Stimulated activated CD8-positive, alpha-beta memory T cell treated with anti-CD3 and anti-CD28 coated beads, Interleukin-15, amount 100 ng/mL, for 4 hours (primary cell): ENCODE measurements at regions not wholly inside any gene's neighbourhood (a gene's known extent, or its start where the extent isn't known, plus 50 kb on each side); places are given as distances from the start of the nearest gene placed in this dataset.

ENCODE experiments used
- DNase-seq, 2 donors: peaks; one replicate each; pipeline ENCODE4 v3.0.0-alpha.2; 2020; ENCODE audit warnings: low read depth in 2 of 2

DNA sequence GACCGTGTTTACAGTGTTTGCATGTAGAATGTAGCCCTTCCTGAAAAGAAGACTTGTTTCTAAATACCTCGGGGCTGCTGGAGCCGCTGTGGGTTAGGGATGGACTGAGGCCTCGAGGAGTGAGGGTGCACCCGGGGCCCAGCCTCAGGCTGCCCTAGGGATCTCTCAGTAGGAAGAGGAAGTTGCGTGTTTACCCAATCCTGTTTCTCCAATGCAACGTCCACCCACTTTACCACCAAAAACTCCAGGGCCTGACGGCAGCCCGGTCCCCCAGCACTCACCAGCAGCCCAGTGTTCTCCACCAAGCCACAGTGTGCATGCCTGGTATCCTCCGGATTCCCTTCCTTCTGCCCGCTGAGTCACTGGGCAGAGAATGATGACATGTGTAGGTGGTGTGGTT lies 255.8 kb downstream of the GLI2 start:
- no peak for DNase-seq

DNA sequence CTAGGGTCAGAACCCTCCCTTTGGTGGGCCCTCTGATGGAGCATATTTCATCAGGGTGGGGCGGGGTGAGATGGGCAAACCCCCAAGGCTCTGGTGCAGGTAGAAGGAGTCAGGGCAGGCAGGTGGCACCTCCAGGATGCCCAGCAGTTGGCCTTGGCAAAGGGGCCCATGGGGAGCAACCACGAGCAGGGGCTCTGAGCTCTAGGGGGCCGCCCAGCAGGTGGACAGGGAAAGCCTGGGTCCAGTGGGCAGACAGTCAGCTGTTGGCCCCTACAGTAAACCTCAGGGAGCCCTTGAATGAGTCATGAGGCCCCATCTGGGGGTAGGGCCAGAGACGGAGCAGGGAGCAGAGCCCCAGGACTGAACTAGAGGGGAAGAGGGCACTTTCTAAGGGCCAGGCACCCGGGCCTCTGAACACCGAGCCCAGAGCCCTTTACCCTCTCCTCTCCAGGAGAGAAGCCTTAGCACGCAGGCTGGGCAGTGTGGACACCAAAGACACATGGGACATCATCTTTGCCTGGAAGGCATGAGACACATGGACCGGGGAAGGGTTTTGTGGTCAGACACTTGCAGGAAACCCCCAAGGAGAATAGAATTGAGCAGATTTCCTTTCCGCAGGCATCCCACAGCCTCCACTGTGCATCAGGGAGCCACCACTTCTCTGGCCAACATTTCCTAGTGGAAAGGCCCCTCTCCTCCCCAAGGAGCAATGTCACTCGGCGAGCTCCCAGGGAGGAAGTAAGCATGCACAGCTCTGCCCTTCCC lies 257.3 kb downstream of the GLI2 start:
- DNase-seq: no peak

DNA sequence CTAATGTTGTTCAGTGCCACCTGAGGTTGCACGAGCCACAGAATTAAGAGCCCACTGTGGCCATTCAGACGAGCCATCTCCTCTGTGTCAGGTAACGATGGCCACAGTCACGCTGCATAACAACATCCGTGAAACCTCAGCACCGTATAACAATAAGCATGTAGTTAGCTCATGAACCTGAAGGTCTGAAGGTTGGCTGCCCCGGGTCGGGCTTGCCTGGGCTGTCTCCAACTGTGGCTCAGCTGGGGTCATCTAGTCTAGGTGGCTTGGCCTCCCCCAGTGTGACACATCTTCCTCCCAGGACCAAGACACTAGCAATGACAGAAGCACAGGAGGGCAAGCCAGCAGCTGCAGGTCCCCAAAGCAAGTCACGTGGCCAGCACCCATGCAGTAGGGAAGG lies 258.0 kb downstream of the GLI2 start:
- no peak for DNase-seq

DNA sequence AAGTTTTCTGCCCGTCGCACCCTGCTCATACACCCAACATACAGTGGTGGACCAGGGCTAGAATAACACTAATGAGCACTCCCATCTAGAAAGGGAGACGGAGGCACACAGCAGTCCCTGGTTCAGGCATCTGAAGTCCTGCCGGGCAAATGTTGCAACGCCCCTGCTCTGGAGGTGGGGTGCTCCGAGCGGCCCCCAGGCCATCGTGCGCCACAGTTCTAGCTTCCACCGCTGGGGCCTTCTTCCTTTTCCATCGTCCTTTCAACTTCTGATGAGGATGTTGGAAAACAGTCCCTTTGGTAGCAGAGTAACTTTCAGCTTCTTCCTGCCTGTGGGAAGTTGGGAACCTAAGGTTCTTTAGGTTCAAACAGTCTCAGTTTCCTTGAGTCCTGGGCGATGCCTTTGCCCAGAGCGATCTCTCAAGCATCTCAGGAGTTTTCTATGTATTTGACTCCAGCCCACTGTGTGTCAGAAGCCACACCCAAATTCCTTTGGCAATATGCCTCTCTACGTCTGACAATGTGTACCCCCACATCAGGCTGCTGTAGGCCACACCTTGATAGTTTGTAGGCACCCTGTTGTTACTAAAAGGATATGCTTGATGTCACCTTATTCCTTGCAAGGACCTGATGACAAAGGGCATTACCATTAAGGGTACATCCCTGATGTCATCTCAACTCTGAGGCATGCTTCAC lies 258.8 kb downstream of the GLI2 start:
- DNase-seq: no peak

DNA sequence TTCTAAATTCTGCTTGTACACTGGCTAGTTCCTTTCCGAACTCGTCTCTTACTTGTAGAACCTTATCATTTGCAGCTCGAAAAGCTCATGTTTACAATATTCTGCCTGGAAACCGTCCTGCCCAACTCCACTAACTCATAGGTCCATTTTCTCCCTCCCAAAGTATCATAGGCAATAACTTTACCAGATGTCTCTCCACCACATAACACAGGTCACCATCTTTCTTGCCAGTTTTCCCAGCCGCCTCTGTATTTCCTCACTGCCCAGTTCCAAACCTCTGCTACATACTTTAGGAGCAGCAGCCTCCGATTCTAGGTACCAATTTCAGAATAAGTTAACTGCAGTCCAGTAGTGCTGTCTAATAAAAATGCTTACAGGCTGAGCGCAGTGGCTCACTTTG lies 259.5 kb downstream of the GLI2 start:
- DNase-seq: no peak

DNA sequence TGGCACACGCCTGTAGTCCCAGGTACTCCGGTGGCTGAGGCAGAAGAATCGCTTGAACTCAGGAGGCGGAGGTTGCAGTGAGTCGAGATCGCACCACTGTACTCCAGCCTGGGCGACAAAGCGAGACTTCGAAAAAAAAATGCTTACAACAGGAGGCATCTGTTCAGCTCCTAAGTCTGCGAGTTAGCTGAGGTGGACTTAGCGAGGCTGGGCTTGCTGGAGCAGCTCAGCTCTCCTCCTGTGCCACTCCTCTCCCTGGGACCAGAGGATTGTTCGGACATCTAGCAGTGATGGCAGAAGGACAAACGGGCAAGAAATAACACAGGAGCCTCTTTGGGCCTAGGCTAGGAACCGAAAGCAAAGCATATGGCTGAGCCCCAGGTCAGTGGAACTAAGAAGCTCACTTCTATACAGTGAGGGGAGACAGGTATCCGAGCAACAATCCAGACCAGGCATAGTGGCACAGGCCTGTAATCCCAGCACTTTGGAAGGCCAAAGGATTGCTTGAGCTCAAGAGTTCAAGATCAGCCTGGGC lies 260.1 kb downstream of the GLI2 start:
- DNase-seq: no peak

DNA sequence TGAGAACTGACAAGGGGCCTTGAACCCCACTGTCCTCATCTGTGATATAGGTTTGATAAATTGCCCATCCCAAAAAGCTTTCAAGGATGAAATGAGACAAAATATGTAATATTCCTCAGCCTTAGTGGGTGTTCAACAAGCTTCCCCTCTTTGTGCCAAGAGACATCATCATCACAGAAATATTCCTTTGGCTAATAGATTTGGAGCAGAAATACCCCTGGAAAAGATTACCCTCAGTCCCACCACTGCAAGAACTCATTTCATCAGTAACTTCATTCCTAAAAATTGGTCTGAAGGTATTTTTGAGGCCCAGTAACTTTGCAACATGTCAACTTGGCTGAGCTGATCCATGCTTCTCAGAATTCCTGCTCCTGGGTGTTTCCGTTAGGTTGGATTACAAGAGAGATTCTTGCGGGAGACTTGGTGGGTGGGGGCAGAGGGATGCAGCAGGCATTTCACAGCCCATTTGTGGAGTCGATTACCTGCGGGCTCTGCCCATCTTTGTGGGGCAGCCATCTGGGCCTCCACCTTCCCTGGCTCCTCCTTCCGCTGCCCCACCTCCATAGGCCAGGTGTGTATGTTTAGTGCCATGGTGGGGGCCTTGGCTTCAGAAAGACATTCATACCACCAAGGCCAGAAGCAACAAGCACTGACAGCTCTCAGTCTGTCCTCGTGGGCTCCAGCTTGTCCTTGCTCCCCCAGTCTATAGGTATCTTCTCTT lies 263.9 kb downstream of the GLI2 start:
- DNase-seq: no peak

DNA sequence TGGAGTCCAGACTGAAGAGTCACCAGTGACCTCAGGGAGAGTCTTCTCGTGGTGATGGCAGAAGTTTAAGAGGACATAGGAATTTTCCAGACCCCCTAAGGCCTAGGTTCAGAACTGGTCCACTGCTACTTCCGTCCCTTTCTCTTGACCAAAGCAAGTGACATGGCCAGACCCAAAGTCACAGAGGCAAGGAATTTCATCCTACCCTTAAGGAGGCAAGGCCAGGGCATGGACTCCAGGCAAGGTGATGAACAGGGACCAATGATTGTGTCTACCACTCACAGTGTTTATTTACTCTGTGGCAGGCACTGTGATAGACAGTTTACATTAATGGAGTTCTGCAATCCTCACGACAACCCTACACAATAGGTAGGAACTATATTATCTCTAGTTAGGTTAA lies 265.1 kb downstream of the GLI2 start:
- DNase-seq: no peak

DNA sequence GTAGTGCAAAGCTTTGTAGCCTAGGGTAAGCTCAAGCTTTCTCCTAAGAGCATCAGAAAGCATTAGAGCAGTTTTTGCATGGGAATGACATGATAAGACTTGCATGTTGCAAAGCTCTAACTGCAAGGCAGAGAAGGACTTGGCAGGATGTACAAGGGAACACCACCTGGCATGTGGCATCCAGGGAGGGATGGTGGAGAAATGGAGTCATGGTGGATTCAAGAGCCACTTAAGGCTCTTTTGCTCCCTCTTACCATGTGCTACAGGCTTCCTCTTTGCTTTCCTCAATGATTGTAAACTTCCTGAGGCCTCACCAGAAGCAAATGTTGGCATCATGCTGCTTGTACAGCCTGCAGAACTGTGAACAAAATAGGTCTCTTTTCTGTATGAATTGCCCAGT lies 266.0 kb downstream of the GLI2 start:
- DNase-seq: no peak

DNA sequence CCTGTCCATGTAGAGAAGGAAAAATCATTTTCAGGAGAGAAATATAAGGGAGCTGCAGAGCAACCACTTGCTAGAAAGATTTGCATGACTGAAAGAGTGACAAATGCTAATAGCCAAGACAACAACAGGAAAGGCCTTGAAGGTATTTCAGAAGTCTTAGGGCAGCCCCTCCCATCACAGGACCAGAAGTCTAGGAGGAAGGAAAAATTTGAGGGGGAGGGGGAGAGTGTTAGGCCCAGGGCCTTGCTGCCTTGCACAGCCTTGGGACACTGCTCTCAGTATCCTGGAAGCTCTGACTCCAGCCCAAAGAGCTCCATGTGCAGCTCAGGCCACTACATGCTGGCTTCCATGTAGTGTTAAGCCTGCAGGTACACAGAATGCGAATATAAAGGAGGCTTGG lies 266.9 kb downstream of the GLI2 start:
- no peak for DNase-seq

DNA sequence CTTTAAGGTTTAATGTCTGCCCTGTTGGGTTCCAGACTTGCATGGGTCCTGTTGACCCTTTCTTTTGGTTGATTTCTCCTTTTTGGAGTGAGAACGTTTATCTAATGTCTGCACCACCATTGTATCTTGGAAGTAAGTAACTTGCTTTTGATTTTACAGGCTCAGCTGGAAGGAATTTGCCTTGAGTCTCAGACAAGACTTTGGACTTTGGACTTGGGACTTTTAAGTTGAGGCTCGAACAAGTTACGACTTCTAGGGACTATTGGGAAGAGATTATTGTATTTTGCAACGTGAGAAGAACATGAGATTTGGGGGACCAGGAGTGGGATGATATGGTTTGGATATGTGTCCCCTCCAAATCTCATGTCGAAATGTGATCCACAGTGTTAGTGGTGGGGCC lies 267.7 kb downstream of the GLI2 start:
- no peak for DNase-seq

DNA sequence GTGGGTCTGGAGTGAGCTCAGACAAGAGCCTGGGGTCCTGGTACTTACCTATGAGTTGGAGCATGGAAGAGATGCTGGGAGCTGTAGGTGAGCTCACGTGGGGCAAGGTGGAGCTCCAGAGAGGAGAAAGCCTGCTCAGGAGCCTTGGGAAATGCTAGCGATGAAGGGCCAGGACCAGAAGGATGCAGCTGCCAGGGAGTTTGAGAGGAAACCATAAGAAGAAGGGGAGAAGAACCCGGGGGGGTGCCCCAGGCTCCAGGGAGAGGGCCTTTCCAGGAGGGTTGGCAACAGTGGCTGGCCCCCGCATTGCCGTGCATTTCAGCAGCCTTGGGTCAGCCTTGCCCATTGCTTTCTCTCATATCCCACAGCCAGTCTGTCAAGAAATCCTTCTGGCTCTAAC lies 268.7 kb downstream of the GLI2 start:
- DNase-seq: no peak

DNA sequence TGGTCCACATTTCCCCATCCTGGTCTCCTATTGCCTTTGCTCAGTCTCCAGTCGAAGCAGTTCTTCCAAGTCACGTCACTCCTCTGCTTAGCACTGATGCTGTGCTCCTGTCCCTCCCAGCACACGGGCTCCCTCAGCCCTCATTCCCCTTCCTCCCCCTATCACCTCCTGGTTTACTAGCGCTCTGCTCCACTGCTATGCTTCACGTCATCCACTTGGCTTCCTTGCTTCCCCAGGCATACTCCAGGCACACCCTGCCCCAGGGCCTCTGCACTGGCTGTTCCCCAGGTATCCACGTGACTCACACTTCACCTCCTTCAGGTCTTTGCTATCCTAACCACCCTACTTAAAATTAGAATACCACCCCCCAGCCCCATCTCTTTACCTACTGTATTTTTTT lies 269.3 kb downstream of the GLI2 start:
- no peak for DNase-seq

DNA sequence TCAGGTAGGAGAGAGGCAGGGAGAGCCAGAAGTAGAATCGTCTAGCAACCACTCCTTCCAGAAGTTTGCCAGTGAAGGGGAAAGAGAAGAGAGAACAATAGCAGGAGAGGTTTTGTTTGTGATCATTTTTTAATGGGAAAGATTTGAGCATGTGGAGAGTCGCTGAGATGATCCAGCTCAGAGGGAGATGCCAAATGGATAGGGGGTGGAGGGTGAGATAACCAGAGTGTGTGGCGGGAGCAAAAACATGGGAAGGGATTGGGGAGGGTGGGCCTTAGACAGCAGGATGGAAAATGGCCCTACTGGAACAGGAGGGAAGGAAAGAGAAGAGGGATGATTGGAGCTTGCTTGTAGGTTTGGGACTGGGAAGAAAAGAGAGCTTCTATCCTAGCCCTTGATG lies 269.8 kb downstream of the GLI2 start:
- no peak for DNase-seq

DNA sequence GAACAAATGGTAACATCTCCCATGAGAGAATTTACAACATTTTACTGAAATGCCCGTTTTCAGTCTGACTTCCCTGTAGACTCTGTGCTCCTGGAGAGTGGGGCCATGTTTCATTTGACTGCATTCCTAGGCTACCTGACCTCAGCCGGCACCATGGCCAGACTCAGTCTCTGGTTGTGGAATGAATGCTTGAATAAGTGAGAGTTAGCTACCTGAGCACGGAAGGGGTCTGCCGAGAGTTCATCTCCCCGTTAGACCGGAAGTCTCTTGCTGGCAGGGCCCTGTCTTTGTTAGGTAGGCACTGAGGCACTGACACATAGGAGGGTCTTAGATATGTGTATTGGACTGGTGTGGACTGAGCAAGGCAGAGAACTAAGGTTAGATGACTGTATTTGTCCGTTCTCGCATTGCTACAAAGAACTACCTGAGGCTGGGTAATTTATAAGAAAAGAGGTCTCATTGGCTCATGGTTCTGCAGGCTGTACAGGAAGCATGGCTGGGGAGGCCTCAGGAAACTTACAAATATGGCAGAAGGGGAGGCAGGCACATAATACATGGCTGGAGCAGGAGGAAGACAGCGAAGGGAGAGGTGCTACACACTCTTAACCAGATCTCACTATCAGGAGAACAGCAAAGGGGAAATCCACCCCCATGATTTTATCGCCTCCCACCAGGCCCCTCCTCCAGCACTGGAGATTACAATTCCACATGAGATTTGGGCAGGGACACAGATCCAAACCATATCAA lies 271.2 kb downstream of the GLI2 start:
- no peak for DNase-seq

DNA sequence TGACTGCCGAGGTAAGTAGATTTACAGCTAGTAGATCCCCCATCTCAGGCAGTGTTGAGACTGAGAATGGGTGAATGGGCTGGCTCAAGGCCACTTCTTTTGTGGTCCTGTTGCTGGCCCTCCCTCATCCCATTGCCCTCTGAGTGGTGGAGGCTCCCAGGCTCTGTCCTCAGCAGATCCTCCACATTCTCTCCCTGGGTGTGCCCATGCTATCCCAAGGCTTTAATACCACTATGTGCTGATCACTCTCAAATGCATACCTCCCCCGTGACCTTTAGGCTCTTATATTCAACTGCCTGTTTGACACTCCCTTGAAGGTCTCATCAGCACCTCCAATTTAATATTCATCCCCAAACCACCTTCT lies 271.8 kb downstream of the GLI2 start:
- DNase-seq: no peak

DNA sequence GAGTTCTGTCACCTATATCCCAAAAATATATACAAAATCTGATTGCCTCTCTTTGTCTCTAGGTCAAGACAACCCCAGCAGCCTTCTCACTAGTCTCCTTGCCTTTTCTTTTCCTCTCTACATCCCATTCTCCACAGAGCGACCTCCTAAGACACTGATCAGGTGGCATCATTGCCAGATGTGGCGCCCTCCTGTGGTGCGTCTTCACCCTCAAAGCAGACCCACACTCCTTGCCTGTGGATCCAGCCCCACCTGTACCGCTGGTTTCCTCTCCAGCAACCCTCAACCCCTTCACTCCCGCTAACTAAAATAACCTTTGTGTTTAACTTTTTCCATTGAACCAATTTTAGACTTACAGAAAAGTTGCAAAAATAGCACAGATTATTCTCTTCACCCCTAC lies 273.3 kb downstream of the GLI2 start:
- DNase-seq: no peak

DNA sequence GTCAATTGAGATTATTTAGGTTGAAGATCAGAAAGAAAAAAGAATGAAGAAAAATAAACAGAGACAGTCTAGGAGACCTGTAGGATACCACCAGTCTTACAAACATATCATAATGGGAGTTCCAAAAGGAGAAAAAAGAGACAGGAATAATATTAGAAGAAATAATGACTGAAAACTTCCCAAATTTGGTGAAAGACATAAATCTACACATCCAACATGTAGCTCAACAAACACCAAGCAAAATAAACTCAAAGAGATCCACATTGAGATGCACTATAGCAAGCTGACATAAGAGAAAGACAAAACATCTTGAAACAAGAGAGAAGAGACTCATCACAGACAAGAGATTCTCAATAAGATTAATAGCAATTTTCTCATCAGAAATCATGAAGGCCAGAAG lies 274.0 kb downstream of the TFCP2L1 start:
- DNase-seq: no peak

DNA sequence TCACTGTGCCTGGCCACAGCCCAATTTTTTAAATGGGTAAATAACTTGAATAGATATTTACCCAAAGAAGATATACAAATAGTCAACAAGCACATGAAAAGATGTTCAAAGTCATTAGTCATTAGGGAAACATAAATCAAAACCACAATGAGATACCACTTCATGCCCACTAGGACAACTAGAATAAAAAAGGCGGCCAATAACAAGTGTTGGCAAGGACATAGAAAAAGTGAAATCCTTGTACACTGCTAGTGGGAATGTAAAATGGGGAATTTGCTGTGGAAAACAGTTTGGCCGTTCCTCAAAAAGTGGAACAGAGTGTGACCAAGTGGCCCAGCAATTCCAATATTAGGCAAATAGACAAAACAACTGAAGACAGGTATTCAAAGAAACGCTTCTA lies 270.1 kb downstream of the TFCP2L1 start:
- no peak for DNase-seq

DNA sequence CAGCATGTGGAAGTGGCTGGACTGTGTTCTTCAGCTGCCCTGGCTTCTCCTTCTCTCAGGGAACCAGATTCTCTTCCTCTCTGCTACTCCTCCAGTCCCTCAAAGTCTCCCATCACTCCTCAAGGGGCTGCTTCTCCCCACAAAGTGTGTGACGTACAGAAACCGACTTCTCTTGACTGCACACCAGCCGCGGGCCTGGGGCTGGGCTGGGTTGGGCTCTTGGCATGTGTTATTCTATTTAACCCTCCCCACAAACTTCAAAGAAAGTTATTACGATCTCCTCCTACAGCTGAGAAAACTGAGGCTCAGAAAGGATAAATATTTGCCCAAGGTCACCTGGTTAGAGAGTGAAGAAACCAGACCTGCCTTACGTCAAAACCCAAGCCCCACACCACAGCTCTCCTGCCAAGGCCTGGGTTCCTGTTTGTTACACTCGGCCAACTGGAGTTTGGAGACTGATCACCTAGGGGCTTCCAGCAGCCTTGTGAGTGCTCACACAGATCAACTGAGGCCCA lies 269.0 kb downstream of the TFCP2L1 start:
- no peak for DNase-seq

DNA sequence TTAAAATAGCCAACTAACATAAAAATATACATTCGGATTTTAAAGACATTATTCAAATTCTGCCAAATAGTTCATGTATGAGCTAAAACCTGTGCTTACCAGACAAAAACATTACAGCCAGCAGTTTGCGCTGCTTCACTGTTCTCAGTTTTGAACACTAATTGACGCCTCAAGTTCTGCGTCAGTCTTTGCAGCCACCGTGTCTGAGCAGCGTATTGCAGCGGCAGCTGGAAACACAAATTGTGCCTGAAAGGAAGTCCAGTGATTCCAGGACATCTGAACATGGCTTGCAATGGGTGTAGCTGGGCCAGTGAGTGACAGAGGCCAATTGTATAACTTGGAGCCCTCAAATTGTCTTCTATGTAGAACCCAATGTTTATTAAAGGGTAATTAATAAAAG lies 267.6 kb downstream of the TFCP2L1 start:
- DNase-seq: no peak
